Hepatocyte (in vitro differentiated cells): ENCODE measurements at regions not wholly inside any gene's neighbourhood (a gene's known extent, or its start where the extent isn't known, plus 50 kb on each side); places are given as distances from the start of the nearest gene placed in this dataset.

Experiments used
- CTCF ChIP-seq: fragments of 200-600 bp; sonication (generic); IDR thresholded peaks from 2 replicates; pipeline ENCODE4 v1.5.1; 2016; ENCODE audit warnings: antibody characterized with exemption, mild to moderate bottlenecking; ENCODE audit not compliant: poor library complexity
- EZH2 ChIP-seq: fragments of 200-600 bp; sonication (generic); IDR thresholded peaks from 2 replicates; pipeline ENCODE4 v1.6.1; 2016; ENCODE audit warnings: antibody characterized with exemption, mild to moderate bottlenecking, borderline replicate concordance
- EZH2phosphoT487 ChIP-seq: fragments of 200-600 bp; sonication (generic); IDR thresholded peaks from one replicate; pipeline ENCODE4 v1.6.1; 2018; ENCODE audit warnings: antibody characterized with exemption, mild to moderate bottlenecking, low read depth, moderate library complexity; ENCODE audit not compliant: unreplicated experiment, severe bottlenecking

GRCh38 chr13:69391756-69392155 lies 715.9 kb upstream of the ATXN8OS start:
- TF ChIP-seq CTCF = no peak
- TF ChIP-seq EZH2 = no peak
- TF ChIP-seq EZH2phosphoT487 = no peak
